Hepatocyte (in vitro differentiated cells): ENCODE measurements at regions not wholly inside any gene's neighbourhood (a gene's known extent, or its start where the extent isn't known, plus 50 kb on each side); places are given as distances from the start of the nearest gene placed in this dataset.

Source experiments
- EZH2 ChIP-seq: fragments of 200-600 bp; sonication (generic); IDR thresholded peaks from 2 replicates; pipeline ENCODE4 v1.6.1; 2016; ENCODE audit warnings: antibody characterized with exemption, mild to moderate bottlenecking, borderline replicate concordance
- TF ChIP-seq, protein P1 (sequence below): fragments of 200-600 bp; sonication (generic); IDR thresholded peaks from 2 replicates; pipeline ENCODE4 v1.5.1; 2016; ENCODE audit warnings: antibody characterized with exemption, mild to moderate bottlenecking; ENCODE audit not compliant: poor library complexity

DNA sequence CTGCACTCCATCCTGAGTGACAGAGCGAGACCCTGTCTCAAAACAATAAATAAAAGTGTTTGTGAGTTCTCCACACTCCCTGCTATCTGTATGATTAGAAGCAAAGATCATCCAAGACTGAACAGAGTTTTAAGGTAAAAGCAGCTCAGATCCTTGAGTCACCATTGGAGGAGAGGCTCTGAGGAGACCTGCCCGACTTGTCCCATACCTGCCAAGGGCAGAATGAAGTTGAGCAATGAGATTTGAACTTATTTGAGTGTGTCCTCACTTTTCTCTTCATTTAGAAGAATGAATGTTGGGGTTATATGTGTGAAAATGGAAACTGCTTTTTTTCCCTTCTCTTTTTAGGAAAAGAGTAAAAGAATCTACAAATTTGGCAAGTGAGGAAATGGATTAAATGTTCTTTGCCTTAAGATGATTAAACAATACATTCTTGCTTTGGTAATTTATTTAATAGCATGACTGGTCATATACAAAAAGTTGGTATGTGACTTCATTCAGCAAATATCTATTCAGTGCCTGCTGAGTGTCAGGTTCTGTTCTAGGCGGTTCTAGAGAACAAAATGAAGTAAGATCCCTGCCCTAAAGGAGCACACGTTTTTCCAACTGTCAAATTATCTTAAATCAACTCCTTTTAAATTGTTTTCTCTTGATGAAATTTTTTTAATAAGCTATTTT is 195.7 kb downstream of the ALDH8A1 start:
- TF ChIP-seq, protein P1, sequence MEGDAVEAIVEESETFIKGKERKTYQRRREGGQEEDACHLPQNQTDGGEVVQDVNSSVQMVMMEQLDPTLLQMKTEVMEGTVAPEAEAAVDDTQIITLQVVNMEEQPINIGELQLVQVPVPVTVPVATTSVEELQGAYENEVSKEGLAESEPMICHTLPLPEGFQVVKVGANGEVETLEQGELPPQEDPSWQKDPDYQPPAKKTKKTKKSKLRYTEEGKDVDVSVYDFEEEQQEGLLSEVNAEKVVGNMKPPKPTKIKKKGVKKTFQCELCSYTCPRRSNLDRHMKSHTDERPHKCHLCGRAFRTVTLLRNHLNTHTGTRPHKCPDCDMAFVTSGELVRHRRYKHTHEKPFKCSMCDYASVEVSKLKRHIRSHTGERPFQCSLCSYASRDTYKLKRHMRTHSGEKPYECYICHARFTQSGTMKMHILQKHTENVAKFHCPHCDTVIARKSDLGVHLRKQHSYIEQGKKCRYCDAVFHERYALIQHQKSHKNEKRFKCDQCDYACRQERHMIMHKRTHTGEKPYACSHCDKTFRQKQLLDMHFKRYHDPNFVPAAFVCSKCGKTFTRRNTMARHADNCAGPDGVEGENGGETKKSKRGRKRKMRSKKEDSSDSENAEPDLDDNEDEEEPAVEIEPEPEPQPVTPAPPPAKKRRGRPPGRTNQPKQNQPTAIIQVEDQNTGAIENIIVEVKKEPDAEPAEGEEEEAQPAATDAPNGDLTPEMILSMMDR = no peak
- TF ChIP-seq EZH2 = no peak
